Inferior parietal cortex (tissue), 1 donor: ENCODE measurements at regions not wholly inside any gene's neighbourhood (a gene's known extent, or its start where the extent isn't known, plus 50 kb on each side); places are given as distances from the start of the nearest gene placed in this dataset.
"Not testable (repeated sequence)": the region's sequence is repeated elsewhere in the genome, so short reads cannot be mapped to it uniquely, and the experiment has no call there.

Experiments used
- DNase-seq: peaks from one replicate; pipeline ENCODE4 v3.0.0-alpha.2; 2016; ENCODE audit errors: extremely low spot score

DNA sequence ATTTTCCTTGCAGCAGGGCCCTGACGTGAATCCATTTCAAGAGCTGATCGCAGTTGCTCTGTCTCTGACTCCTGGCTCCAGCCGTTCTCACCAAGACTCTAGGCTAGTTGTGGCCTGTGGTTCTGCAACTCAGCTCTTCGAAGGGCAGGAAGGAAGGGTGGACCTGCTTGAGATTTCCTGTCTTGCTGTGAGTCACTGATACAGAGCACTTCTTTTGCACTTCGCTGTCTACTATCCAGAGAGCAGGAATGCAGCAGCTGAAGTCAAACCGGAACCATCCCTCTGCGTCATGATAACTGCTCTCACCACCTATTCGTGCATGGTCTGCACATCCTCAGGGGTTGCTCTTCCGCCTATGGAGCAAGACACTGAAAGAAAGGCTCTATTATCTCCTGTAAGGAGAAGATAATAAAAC, 59.7 kb downstream of the RAP2B start:
- peak; percentile 28 for DNase-seq

DNA sequence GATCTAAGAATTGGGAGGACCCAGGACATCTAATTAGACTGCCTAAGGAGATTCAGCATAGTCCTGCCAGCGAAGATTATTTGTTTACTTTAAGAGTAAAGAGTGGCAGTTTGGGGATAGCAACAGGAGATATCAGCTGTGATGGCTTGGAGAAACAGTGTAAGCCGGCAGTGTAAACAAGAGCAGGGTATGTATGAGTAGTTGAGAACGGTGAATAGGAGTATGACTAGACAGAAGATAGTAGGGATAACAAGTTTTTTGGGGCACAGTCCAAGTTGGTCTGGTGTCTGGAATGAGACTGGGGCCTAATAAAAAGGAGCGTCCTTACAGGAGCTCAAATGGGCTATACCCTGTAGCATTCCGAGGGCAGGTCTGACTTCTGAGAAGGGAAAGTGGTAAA, 64.9 kb downstream of the RAP2B start:
- not testable (repeated sequence) for DNase-seq

DNA sequence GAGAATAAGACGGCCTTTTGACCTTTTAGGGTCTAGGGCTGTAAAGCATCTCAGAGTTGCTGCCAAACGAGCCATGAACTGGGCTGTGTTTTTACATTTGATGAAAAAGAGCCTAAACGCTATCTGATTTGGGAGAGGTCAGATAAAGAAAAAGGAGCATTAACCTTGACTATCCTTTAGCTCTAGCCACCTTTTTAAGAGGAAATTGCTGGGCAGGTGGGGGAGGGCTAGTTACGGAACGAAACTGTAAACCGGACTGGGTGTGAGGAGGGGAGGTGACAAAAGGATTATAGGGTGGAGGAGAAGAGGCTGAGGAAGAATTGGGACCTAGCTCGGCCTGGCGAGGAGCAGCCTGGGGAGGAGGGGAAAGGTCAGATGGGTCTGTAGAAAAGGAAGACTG, 68.4 kb downstream of the RAP2B start:
- DNase-seq: not testable (repeated sequence)

DNA sequence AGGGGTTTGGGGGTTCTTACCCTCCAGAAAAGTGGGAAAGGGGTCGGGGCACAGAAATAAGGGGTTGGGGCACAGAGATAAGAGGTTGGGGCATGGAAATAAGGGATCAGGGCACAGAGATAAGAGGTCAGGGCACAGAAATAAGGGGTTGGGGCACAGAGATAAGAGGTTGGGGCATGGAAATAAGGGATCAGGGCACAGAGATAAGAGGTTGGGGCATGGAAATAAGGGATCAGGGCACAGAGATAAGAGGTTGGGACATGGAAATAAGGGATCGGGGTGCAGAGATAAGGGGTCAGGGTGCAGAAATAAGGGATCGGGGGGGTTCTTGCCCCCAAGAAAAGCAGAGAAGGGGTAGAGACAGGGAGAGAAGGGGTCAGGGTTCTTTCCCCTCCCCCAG, 69.2 kb downstream of the RAP2B start:
- DNase-seq: not testable (repeated sequence)

DNA sequence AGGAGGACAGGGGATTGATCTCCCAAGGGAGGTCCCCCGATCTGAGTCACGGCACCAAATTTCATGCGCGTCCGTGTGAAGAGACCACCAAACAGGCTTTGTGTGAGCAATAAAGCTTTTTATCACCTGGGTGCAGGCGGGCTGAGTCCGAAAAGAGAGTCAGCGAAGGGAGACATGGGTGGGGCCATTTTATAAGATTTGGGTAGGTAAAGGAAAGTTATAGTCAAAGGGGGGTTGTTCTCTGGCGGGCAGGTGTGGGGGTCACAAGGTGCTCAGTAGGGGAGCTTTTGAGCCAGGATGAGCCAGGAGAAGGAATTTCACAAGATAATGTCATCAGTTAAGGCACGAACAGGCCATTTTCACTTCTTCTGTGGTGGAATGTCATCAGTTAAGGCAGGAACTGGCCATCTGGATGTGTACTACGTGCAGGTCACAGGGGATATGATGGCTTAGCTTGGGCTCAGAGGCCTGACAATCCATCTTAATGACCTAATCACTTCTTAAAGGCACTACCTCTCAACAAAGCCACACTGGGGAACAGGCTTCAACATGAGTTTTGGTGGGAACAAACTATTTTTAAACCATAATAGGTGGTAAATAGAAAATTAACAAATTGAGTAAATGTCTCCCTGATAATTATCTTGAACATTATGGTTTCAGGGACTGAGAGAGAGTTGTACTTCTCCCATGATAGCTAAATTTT, 70.2 kb downstream of the RAP2B start:
- not testable (repeated sequence) for DNase-seq

DNA sequence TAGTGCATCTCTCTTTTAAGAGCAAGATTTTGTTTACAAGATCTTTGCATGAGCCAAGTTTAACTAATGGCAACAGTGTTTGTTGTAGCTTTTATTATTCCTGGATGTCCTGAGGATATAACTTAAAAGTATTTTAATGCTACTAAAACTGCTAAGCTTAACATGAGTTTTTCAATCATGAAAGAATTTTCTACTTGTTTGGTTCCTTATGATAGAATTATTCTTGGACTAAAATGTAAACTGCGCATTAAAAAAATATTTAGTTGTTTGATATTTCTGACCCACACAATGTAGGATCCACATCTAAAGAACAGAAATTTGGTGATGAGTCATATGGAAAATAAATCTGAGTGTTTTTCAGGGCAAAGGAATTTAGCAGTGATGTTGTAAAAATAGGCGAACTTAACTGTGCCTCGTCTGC, 70.8 kb downstream of the RAP2B start:
- DNase-seq: no peak

DNA sequence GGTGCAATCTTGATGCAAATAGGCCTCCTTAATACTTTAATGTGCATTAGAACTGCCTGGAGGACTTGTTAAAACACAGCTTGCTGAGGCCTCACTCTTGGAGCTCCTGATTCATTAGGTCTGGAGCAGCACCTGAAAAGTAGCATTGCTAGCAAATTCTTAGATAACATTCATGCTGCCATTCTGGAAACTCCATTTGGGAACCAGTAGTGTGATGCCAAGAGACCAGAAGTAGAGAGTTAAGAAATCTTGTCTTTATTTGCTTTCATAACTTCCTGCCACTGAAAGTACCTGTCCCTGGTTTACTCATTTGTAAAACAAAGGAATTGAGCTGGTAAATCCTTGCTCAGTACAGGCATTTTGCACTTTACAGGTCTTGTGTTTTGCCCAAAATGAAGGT, 72.0 kb downstream of the RAP2B start:
- DNase-seq: no peak

DNA sequence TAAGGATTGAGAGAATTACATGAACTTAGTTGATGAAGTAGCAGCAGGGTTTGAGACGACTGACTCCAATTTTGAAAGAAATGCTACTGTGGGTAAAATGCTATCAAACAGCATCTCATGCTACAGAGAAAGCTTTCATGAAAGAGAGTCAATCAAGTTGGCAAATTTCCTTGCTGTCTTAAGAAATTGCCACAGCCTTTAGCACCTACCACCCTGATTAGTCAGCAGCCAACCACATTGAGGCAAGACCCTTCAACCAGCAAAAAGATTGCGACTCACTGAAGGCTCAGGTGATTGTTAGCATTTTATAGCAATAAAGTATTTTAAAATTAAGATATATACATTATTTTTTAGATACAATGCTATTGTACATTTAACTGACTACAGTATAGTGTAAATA, 80.9 kb downstream of the RAP2B start:
- no peak for DNase-seq

DNA sequence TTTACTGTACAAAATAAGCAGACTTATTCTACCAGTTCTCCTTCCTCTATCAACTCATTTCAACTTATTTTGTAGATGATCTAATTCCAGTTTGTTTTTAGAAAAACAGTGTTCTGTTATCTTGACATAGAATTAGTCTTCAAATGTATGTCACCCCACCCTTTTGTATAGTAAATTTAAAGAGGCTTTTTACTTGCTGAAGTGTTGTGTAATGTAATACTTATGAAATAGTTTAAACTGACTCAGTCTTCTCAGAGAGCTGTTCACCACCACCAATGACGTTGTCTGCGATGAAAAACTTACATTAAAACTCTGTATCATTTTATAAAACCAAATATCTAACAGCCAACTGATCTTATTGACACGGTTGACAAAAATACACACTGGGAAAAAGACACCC, 82.9 kb downstream of the RAP2B start:
- DNase-seq: no peak

DNA sequence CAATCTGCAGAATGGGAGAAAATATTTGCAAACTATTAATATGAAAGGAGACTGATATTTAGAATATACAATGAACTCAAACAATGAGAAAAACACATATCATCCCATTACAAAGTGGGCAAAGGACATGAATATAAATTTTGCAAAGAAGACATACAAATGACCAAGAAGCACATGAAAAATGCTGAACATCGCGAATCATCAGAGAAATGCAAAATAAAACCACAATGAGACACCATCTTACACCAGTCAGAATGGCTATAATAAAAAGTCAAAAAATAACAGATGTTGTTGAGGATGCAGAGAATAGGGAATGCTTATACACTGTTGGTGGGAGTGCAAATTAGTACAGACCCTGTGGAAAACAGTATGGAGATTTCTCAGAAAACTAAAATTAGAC, 83.6 kb downstream of the RAP2B start:
- no peak for DNase-seq

DNA sequence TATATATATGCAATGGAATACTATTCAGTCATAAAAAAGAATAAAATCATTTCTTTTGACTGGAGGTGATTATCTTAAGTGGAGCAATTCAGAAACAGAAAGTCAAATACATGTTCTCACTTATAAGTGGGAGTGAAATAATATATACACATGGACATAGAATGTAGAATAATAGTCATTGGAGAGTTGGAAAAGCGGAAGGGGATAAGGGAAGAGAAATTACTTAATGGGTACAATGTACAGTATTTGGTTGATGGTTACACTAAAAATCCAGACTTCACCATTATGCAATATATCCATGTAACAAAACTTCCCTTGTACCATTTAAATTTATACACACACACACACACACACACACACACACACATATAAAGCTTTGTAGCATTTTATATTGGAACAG, 84.3 kb downstream of the RAP2B start:
- no peak for DNase-seq

DNA sequence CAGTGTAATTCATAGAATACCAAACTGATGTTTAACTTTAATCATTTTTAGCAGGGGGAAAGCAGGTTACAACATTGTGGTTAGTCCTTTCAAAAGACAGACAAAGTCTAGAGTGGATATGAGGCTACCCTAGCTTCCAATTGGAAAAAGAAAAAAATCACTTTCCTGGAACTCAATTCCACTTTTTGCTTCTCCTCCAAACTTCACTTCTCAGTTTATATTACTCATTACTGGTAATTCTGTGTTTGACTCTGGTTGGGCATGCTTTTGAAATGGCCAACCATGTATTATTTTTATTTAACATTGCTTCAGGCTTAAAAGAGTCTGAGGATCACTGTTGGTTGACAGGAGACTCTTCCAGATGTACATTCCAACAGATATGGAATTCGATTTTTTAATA, 84.8 kb downstream of the RAP2B start:
- DNase-seq: no peak

DNA sequence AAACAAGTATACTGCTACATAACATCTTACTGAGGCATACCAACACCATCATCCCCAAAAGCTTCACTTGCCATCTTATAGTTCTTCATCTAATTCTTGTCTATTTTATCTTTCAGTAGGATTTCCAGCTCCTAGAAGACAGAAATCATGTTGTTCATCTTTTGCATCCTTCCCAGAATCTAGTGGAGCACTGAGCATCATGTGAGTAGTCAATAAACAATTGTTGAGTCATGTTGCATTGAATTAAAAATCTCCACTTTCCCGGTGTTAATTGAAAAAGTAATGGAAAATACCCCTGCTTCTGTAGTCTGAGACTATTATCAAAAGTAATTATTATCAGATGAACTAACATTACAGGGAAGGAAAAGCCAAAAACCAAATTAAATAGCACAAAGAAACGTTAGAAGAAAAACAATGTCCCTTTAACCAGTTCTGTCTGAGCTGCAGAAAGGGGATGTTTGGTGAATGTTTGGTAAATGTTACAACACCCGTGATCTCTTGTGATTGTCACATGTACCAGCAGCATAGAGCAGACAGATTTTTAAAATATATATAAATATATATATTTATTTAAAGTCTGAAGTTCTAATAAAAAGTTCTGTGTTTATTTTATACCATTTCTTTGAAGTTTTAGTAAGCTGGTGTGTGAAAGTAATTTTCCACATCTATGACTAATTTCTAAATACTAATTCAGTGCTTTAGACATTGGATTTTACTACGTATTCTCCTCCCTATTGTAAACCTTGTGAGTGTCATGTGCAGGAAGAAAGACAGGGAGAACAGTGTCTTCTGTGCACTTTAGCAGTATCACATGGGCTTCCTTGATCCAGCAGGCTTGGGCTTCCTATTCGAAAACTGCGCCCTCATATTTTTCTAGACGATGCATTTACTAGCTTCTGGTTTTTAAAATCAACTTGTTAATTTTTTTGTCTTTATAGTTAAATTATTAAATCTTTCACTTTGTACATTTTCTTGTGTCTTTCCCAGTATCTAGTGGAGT, 85.6 kb downstream of the RAP2B start:
- DNase-seq: no peak

DNA sequence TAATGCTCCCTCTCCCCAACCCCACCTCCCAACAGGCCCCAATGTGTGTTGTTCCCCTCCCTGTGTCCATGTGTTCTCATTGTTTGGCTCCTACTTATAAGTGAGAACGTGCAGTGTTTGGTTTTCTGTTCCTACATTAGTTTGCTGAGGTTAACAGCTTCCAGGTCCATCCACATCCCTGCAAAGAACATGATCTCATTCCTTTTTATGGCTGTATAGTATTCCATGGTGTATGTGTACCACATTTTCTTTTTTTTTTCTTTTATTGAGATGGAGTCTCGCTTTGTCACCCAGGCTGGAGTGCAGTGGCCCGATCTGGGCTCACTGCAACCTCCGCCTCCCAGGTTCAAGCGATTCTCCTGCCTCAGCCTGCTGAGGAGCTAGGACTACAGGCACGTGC, 86.8 kb downstream of the RAP2B start:
- DNase-seq: not testable (repeated sequence)

DNA sequence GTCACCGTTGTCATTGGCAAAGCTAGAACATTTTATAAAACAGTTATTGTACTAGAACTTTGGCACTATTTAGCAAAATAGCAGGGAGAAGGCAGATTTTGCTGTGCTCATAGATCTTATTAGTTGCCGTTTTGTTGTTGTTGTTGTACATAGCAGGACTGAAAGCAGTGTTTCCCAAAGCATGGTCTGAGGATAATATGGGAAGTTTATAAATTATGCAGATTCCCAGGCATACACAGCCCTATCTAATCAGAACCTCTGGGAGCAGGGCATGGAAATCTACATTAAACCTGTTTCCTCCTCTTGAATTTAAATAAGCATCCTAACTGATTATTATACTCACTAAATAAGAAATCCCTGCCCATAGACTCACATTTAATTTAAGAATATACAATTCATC, 87.9 kb downstream of the RAP2B start:
- DNase-seq: no peak

DNA sequence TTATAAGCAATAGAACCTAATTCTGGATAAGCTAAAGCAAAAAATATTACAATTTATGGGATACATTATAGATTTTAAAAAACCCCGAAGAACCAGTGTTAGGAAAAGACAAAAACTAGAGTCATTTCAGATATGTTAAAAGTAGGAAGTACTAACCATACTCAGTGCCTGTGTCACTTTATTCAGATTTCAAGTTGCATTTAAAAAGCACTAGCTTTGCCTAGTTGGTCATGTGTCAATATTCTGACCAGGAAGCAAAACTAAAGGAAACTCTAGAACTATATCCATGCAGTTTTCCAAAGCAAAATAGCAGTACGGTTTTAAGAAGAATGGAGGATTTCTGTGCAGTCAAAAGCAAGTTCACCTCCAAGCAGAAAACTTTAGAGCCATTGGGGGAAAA, 88.4 kb downstream of the RAP2B start:
- no peak for DNase-seq

DNA sequence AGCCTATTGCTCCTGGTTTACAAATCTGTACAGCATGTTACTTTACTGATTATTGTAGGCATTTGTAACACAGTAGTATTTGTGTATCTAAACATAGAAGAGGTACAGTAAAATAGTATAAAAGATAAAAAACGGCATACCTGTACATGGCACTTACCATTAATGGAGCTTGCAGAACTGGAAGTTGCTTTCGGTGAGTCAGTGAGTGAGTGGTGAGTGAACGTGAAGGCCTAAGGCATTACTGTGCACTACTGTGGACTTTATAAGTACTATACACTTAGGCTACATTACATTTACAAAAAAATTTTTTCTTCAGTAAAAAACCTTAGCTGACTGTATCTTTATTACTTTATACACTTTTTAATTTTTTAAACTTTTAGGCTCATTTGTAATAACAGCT, 90.9 kb downstream of the RAP2B start:
- no peak for DNase-seq

DNA sequence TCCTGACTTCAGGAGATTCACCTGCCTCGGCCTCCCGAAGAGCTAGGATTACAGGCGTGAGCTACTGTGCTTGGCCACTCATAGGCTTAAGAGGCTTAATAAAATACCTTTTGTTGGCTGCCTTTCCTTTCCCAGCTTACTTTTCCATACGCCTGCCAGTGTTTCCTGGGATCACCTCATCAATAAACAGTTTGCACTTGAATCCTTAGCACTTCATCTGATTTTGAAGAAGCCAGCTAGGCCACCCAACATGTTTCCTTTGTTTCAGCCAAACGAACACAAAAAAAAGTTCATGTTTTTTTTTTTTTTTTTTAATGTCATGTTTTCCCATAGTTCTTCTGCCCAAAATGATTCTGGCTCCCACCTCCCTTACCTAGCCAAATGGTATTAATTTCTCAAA, 92.3 kb downstream of the RAP2B start:
- no peak for DNase-seq

DNA sequence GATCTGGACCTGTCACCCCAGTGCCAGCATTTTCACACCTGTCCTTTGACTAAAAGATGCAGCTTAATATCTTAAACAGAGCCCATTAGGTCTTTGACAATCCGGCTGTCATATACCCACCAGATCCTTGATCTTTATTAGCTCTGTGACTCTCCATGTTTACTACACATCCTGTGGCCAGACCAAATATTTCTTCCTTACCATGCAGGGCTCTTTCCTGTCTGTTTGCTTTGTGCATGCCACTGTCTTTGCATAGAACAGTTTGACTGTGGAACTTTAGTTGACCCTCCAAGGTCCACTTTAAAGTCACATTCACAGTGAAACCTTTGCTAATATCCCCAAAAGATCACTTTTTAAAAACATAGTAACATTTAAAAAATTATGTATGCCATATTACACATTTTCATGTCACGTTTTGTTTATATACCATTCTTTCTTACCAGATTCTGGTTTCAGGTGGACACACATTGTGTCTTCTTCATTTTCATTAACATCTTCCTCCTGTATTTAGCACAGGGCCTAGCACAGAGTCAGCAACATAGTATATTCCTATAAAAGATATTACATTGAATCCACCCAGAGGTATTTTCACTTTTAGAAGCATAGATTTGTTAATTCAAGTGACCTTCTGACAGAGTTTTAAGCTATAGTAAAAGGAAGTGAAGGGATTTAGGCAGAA, 95.8 kb downstream of the RAP2B start:
- DNase-seq: no peak

DNA sequence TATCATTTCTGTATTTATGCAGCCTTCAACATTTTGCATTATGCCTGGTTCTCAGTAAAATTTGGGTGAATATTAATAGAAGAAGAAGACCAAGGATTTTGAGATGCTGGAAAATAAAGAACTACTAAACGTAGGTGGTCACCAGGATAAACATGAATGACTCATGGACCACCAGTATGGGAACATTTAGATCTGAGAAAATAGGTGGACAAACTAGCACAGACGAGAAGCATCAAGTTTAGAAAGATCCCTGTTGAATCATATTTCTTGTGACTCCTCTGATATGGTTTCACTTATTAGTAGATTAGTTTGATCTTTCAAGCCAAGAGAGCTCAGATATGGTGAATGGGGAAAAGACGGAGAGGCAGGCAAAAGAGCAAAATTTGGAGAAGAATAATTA, 97.9 kb downstream of the RAP2B start:
- no peak for DNase-seq

DNA sequence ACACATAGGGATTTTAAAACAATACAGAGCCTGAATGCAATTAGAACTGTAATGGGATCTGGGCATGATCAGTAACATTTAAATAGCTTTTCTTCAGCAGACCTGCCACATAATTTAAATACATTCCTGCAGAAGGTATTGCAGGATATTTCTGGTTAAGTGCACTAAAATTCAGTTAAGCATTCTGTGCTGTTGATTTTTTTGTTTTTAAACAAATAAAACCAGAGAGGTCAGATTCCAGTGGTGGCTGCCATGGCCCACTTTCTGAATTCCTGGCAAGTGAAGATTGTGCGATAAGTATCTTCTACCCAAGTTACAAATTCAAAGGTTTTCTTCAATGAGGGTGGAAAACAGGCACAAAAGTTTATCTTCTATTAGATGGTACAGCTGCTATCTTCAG, 98.7 kb downstream of the RAP2B start:
- DNase-seq: no peak

DNA sequence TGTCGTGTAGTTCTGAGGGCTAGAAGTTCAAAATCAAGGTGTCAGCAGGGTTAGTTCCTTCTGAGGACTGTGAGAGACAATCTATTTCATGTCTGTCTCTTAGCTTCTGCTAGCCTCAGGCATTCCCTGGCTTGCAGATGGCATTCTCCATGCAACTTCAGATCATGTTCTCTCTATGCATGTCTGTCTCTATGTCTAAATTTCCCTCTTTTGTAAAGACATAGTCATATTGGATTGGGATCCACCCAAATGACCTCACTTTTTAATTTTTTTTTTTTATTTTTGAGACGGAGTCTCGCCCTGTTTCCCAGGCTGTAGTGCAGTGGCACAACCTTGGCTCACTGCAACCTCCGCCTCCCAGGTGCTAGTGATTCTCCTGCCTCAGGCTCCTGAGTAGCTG, 104.6 kb downstream of the RAP2B start:
- DNase-seq: no peak
